ENCODE measurements at regions not wholly inside any gene's neighbourhood (a gene's known extent, or its start where the extent isn't known, plus 50 kb on each side); places are given as distances from the start of the nearest gene placed in this dataset.

GRCh38 chr5:99331061-99331460 is 402.3 kb upstream of the CHD1 start (continued):
- no peak for TF ChIP-seq PRDM15 (CRISPR knock-in tag; IDR thresholded peaks at IDR 0.05)
- TF ChIP-seq IRF2 (CRISPR knock-in tag; IDR thresholded peaks at IDR 0.05; ENCODE audit: borderline replicate concordance, low read depth): no peak
- TF ChIP-seq ZMAT4 (CRISPR knock-in tag; IDR thresholded peaks at IDR 0.05): no peak
- no peak for TF ChIP-seq ZSCAN18 (CRISPR knock-in tag; IDR thresholded peaks at IDR 0.05)

GRCh38 chr5:99320436-99320835 is 391.6 kb upstream of the CHD1 start:
- no peak overlapping the region for H3K27ac Mint-ChIP-seq
- H3K4me1 Mint-ChIP-seq: no peaks in the 10 kb centered on the region
- TF ChIP-seq SP1 (CRISPR knock-in tag; conservative IDR thresholded peaks at IDR 0.05): no peak
- no peak for TF ChIP-seq E2F4 (CRISPR knock-in tag; IDR thresholded peaks at IDR 0.05; ENCODE audit: borderline replicate concordance, low read depth)
- TF ChIP-seq TEAD1 (CRISPR knock-in tag; IDR thresholded peaks at IDR 0.05): no peak
- no peak for TF ChIP-seq FOXP1 (CRISPR knock-in tag; IDR thresholded peaks at IDR 0.05; ENCODE audit: borderline replicate concordance)
- TF ChIP-seq MYBL2 (CRISPR knock-in tag; IDR thresholded peaks at IDR 0.05): no peak
- TF ChIP-seq NR3C1 (CRISPR knock-in tag; conservative IDR thresholded peaks at IDR 0.05; ENCODE audit: low read depth): no peak
- TF ChIP-seq TEAD4 (CRISPR knock-in tag; IDR thresholded peaks at IDR 0.05): no peak
- no peak for TF ChIP-seq ESRRA (CRISPR knock-in tag; IDR thresholded peaks at IDR 0.05; ENCODE audit: borderline replicate concordance)
- no peak for TF ChIP-seq ETV6 (CRISPR knock-in tag; IDR thresholded peaks at IDR 0.05)
- H3K36me3 Mint-ChIP-seq: no peaks in the 10 kb centered on the region
- POLR2A ChIA-PET: no interaction called here
- no peaks in the 10 kb centered on the region for H3K9me3 Mint-ChIP-seq
- H3K27me3 Mint-ChIP-seq (ENCODE audit: low read depth): no peaks in the 10 kb centered on the region
- CTCF ChIA-PET: no interaction called here
- DNase-seq (ENCODE audit: low spot score) (no peak), ATAC-seq (peak; percentile 68)
- H3K4me3 Mint-ChIP-seq: no peak overlapping the region

- DNase-seq (ENCODE audit: low spot score) (no peak), ATAC-seq (no peak)
- H3K4me1 Mint-ChIP-seq: no peaks in the 10 kb centered on the region
- H3K27ac Mint-ChIP-seq: no peak overlapping the region
- H3K36me3 Mint-ChIP-seq: no peaks in the 10 kb centered on the region
- no peaks in the 10 kb centered on the region for H3K9me3 Mint-ChIP-seq
- ChIA-PET POLR2A (no interaction called here), CTCF (interaction anchor here (2.8 kb wide), 1 partner anchor 212 kb away, joined by 8 read pairs; no protein-coding TSS in a partner anchor)
- no peak for TF ChIP-seq E2F1 (CRISPR knock-in tag; IDR thresholded peaks at IDR 0.05)
- no peaks in the 10 kb centered on the region for H3K27me3 Mint-ChIP-seq (ENCODE audit: low read depth)
- H3K4me3 Mint-ChIP-seq: no peak overlapping the region
Measured at GRCh38 chr5:99317136-99317535, 388.3 kb upstream of the CHD1 start.

All from WTC11 (cell line).